Hematopoietic multipotent progenitor cell treated with erythropoietin and hydrocortisone succinate and interleukin-3 and kit ligand, for 8 days (in vitro differentiated cells): ENCODE measurements at regions not wholly inside any gene's neighbourhood (a gene's known extent, or its start where the extent isn't known, plus 50 kb on each side); places are given as distances from the start of the nearest gene placed in this dataset.

ENCODE experiments used
- DNase-seq: peaks from one replicate; pipeline ENCODE4 v3.0.0-alpha.2; 2015

DNA sequence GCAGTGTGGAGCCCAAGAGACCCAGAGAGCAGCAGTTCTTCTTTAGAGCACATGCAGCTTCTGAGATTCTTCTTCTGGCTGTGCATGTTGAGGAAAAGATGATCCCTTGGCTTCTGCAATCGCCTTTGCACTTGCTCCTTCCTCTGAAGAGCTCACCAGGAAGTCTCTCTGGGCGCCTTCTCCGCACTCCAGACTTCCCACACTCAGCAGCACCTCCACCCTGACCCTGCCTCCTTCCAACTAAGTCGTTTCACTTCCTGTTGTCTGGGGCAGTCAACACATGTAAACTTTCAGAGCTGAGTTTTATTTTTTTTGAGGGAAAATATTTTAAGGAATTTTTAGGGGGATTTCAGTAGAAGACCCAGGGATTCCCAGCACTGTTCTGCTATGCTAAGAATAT is 73.4 kb upstream of the F3 start:
- no peak for DNase-seq

- DNase-seq, result no peak
Measured at GRCh38 chr1:94614168-94614815, 72.7 kb upstream of the F3 start.

DNA sequence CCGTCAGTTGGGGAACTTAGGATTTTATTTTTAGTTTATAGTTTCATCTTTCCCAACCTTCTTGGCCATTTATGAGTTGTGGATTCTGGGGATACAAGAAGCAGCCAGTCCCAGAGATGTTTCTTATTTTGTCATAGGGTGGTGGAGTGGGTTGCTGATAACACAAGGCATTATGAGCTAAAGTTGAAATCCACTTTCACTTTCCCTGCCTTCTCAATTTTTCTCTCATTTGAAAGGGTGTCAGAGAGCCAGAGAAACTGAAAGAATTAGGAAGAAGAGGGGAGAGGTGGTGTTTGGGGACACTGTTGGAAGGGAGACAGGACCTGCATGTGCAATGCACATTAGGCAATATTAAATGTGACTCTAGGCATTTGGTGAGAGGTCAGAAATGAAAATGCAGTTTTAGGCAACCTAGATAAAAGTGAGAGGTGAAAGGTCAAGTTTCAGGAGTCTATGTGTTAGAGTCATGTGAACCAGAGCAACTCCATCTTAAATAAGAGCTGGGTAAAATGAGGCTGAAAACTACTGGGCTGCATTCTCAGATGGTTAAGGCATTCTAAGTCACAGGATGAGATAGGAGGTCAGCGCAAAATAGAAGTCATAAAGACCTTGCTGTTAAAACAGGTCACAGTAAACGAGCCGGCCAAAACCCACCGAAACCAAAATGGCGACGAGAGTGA is 71.1 kb upstream of the F3 start:
- DNase-seq, result no peak

GRCh38 chr1:94611681-94612475 is 70.3 kb upstream of the F3 start:
- DNase-seq, result no peak

DNA sequence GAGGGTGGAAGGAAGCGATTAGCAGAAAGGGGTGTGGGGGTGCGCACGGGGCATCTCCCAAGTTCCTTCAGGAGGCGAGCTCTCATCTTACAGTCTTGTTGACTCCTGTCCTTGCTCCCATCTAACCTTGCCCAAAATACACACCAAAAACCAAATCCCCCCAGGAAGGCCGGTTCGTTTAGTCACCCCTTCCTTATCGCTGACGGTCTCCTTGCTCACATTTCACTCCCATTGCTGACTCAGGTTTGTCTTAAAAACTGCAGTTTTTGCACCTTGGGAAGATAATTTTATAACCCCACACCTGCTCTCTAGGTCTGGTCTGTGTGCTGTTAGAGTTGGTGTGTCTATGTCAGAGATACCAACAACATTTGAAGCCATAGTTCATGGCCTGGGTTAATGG is 68.1 kb upstream of the F3 start:
- DNase-seq, result no peak

- DNase-seq, result no peak
Measured at GRCh38 chr1:94608852-94609530, 67.4 kb upstream of the F3 start.

DNA sequence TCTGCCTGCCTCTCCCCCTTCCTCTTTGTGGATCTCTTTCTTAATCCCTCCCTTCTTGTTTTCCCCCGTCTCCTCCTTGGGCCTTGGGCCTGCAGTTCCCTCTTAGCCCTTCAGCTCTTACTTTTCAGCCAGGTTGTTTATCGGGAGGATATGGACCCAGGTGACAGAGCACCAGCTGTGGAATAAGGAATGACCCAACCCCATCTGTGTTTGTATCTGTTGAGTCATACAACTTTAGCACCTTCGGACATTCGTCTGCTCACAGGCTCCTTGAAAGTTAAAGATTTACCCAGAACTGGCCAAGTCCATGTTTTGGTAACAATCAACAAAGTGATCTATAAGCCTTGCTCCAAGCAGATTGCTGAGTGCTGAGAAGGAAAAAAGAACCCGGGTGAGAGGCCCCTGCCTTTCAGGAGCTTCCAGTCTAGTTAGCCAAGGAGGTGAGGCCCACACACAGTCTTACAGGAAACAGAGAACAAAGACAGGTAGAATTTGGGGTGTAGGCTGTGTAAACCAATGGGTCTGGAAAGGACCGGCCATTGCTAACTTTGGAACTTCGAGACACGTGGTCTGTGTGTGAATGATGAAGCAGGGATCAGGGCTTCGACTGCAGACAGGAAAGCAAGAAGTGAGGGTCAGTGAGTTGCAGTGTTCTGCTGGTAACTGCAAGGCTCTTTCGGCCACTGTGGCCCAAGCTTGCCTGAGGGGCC is 66.7 kb upstream of the F3 start:
- DNase-seq, result no peak

GRCh38 chr1:94607398-94607797 is 65.8 kb upstream of the F3 start:
- DNase-seq, result no peak

GRCh38 chr1:94606471-94606870 is 64.9 kb upstream of the F3 start:
- DNase-seq, result no peak

GRCh38 chr1:94603663-94604062 is 62.1 kb upstream of the F3 start:
- no peak for DNase-seq

- no peak for DNase-seq
Measured at GRCh38 chr1:94602802-94603625, 61.5 kb upstream of the F3 start.

DNA sequence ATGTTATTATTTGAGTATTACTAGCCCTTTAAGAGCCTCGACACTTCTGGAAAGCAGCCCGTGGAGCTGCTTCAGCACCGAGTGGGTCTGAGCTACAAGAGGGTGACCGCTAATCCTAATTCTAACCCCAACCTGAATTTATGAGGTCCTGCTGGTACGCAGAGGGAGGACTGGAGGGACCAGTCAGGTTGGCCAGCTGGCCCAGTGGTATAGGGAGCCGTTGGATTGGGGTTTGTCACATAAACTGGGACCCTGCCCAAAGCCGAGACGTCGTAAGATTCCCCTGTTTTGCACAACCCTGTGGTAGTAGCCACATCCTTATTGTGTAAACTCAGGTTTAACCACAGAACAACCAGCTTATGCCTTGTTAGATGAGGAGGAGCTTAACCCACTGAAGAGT is 60.8 kb upstream of the F3 start:
- DNase-seq, result peak; percentile 24

DNA sequence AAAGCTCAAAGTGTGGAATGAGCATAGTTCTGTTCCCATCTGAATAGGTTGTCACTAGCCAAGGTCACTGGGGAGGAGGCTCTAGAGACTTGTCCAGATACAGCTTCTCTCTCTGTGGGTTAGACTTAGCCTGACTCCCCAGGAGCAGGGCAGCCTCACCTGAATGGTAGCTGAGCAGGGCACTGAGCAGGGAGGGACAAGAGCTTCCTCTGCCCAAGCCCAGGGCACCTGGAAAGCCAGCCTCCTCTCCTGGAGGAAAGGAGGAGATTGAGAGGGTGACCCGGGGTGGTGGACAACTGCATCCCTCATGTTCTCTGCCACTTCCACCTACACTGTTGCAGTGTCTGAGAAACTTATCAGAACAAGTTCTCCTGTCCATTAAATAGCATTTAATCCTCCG is 59.0 kb upstream of the F3 start:
- no peak for DNase-seq

GRCh38 chr1:94599095-94599813 is 57.7 kb upstream of the F3 start:
- no peak for DNase-seq

GRCh38 chr1:94597701-94598100 is 56.1 kb upstream of the F3 start:
- DNase-seq, result no peak

GRCh38 chr1:94596260-94596659 is 54.7 kb upstream of the F3 start:
- DNase-seq, result no peak

DNA sequence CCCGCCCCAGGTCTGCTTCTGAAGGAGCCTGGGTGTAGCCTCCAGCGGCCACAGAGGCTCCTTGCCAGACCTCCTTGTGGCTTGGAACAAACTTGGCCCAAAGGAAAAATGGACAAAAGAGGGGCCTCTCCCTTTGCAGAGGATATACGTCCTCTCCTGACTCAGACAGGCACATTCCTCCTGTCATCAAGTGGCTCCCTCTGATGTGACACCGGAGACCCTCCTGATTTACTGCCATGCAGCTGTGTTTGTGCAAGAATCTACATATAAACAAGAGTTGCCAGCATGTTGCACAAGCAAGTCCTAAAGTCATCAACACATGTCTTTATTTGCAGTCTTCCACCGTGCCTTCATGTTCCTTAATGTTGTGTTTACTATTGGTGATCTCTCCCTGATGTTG is 54.1 kb upstream of the F3 start:
- DNase-seq, result no peak

- DNase-seq, result no peak
Measured at GRCh38 chr1:94593611-94594010, 52.1 kb upstream of the F3 start.

DNA sequence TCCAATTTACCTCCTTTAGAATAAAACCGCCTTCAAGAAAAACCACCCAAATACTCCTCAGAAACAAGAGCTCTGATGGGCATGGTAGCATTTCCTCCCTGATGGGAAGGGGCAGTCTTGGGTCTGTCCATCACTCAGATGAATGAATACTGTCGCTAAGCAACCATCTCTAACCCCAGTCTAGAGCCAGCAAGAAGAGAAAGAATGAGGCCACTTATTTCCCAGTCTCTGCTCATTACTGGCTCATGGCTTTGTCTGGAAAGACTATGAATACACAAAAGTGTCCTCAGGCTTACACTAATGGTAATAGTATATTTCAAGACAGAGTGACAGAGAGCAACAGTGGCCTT is 51.0 kb upstream of the F3 start:
- no peak for DNase-seq

DNA sequence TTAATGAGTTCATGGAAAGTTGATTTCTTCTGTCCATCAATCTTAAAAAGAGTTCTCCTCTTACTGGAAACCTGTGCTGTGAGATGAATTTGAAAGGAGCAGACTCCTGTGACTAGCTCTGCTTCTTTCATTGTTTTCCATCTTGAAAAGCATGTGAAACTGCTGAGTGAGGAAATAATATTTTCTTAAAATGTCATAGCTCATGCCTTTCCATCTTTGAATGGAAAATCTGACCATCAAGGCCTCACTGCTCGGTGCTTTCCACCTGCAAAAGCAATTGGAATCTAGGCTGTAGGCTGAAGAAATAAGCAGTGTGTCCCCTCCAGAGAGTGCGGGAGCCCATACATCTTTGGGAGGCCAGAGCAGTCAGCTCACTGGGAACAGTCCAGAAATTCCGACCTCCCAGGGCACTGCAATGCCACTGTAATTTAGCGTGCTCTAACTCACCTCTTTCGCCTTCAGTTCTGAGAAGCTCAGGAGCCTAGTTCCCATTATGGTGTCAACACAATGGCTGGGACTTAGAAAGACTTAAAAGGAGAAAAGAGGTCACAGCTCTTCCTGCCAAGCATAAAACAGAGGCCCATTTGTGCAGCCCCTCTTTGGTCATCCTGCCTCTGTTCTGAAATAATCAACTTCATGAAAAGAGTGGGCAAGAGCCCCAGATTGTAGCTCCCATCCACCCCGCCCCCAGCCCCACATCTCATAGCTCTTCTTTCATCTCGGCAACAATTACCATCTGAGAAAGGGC is 50.4 kb upstream of the F3 start:
- no peak for DNase-seq
